Transverse colon (tissue), 3 donors: ENCODE measurements at regions not wholly inside any gene's neighbourhood (a gene's known extent, or its start where the extent isn't known, plus 50 kb on each side); places are given as distances from the start of the nearest gene placed in this dataset.

Experiments
- EP300 ChIP-seq: sonication (generic); formaldehyde crosslinking; IDR thresholded peaks from one replicate; pipeline ENCODE4 v1.6.1; 2017; ENCODE audit warnings: antibody characterized with exemption, low read depth
- POLR2A ChIP-seq: fragments of 450-650 bp; IDR thresholded peaks from one replicate; pipeline ENCODE4 v1.6.1; 2016; ENCODE audit warnings: antibody characterized with exemption, mild to moderate bottlenecking, moderate library complexity
- TF ChIP-seq, protein P1 (sequence below), 5 experiments: fragments of 200-600 bp in 3 of 5; fragments of 450-650 bp in 2 of 5; sonication (generic) in 3 of 5; IDR thresholded peaks; 1 replicate in 2 of 5; 2 replicates in 3 of 5; pipeline ENCODE4 v1.5.1; 2016 to 2017; ENCODE audit warnings: antibody characterized with exemption in 5 of 5, inconsistent platforms in 3 of 5, mild to moderate bottlenecking in 2 of 5, moderate library complexity in 1 of 5

DNA sequence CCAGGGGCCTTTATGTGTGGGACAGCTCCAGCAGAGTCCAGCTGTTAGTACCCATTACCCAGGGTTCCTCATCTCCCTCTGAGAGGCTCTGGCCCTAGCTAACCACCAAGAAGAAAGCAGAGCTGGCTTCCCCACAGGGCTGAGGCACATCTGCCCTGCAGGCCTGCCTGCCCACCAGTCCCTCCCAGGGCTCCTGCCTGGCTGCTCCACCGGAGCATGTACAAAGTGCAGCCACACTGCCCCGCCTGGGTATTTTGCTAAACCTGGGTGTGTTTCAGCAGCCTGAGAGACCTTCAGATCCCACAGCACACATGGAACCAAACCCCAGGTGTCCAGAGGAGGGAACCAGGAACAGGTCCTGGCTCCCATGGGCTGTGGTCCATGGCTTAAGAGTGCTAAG lies 500.4 kb upstream of the KLHL4 start:
- TF ChIP-seq, protein P1, sequence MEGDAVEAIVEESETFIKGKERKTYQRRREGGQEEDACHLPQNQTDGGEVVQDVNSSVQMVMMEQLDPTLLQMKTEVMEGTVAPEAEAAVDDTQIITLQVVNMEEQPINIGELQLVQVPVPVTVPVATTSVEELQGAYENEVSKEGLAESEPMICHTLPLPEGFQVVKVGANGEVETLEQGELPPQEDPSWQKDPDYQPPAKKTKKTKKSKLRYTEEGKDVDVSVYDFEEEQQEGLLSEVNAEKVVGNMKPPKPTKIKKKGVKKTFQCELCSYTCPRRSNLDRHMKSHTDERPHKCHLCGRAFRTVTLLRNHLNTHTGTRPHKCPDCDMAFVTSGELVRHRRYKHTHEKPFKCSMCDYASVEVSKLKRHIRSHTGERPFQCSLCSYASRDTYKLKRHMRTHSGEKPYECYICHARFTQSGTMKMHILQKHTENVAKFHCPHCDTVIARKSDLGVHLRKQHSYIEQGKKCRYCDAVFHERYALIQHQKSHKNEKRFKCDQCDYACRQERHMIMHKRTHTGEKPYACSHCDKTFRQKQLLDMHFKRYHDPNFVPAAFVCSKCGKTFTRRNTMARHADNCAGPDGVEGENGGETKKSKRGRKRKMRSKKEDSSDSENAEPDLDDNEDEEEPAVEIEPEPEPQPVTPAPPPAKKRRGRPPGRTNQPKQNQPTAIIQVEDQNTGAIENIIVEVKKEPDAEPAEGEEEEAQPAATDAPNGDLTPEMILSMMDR (IDR thresholded peaks at IDR 0.05): no peak
- TF ChIP-seq POLR2A: no peak
- TF ChIP-seq EP300: no peak
